C4-2B (cell line): ENCODE measurements at regions not wholly inside any gene's neighbourhood (a gene's known extent, or its start where the extent isn't known, plus 50 kb on each side); places are given as distances from the start of the nearest gene placed in this dataset.
"Not testable (repeated sequence)": the region's sequence is repeated elsewhere in the genome, so short reads cannot be mapped to it uniquely, and the experiment has no call there.

Experiments
- H3K27ac ChIP-seq: fragments of 450-650 bp; 2 replicates; pipeline ENCODE4 v1.5.1; 2017
- CTCF ChIP-seq: fragments of 450-650 bp; conservative IDR thresholded peaks from 2 replicates; pipeline ENCODE4 v1.5.1; 2017; ENCODE audit warnings: mild to moderate bottlenecking
- ZFX ChIP-seq: fragments of 450-650 bp; IDR thresholded peaks from 2 replicates; pipeline ENCODE4 v1.6.1; 2017

- TF ChIP-seq ZFX: no peak
- no peak for TF ChIP-seq CTCF
- no peak overlapping the region for H3K27ac ChIP-seq
These were observed 134.6 kb downstream of the ARSF start for GRCh38 chrX:3175659-3176438.

- not testable (repeated sequence) for H3K27ac ChIP-seq
These were observed 130.9 kb downstream of the ARSF start for GRCh38 chrX:3172156-3172555.

GRCh38 chrX:3169421-3169820 lies 128.2 kb downstream of the ARSF start:
- no peak overlapping the region for H3K27ac ChIP-seq
- TF ChIP-seq ZFX (no peak), CTCF (no peak)

- no peak for TF ChIP-seq ZFX
- no peak for TF ChIP-seq CTCF
- no peak overlapping the region for H3K27ac ChIP-seq
These were observed 126.5 kb downstream of the ARSF start for GRCh38 chrX:3167771-3168170.

- TF ChIP-seq ZFX (no peak), CTCF (no peak)
These were observed 125.6 kb downstream of the ARSF start for GRCh38 chrX:3166670-3167455.

GRCh38 chrX:3165808-3166207 lies 124.5 kb downstream of the ARSF start:
- TF ChIP-seq CTCF: no peak
- no peak for TF ChIP-seq ZFX

More at GRCh38 chrX:3166670-3167455, 125.6 kb downstream of the ARSF start:
- no peak overlapping the region for H3K27ac ChIP-seq

More at GRCh38 chrX:3165808-3166207, 124.5 kb downstream of the ARSF start:
- H3K27ac ChIP-seq: no peak overlapping the region
